Stimulated activated CD4-positive, alpha-beta T cell treated with anti-CD3 and anti-CD28 coated beads, Interleukin-4, amount 100 ng/mL, for 24 hours (primary cell): ENCODE measurements at regions not wholly inside any gene's neighbourhood (a gene's known extent, or its start where the extent isn't known, plus 50 kb on each side); places are given as distances from the start of the nearest gene placed in this dataset.
"Not testable (repeated sequence)": the region's sequence is repeated elsewhere in the genome, so short reads cannot be mapped to it uniquely, and the experiment has no call there.

Experiments
- DNase-seq: peaks from one replicate; pipeline ENCODE4 v3.0.0-alpha.2; 2020

DNA sequence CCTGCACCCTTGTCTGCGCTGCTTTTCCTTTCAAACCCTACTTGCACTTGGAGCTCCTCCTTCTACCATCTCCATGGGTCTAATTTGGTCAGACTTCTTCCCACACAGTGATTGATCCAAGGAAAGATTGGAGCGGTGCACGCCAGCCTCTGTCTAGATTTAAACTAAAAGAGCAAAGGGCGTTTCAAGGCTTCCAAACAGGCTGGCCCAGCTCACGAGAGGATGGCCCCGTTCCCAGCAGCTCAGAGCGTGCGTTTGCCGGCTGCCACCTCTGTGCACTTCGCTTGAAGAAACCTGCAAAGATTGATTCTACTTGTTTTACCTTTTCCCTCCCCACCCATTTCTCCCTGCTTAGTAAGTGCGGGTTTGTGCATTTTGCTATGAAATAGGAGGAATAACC lies 78.8 kb upstream of the ALKAL2 start:
- no peak for DNase-seq

DNA sequence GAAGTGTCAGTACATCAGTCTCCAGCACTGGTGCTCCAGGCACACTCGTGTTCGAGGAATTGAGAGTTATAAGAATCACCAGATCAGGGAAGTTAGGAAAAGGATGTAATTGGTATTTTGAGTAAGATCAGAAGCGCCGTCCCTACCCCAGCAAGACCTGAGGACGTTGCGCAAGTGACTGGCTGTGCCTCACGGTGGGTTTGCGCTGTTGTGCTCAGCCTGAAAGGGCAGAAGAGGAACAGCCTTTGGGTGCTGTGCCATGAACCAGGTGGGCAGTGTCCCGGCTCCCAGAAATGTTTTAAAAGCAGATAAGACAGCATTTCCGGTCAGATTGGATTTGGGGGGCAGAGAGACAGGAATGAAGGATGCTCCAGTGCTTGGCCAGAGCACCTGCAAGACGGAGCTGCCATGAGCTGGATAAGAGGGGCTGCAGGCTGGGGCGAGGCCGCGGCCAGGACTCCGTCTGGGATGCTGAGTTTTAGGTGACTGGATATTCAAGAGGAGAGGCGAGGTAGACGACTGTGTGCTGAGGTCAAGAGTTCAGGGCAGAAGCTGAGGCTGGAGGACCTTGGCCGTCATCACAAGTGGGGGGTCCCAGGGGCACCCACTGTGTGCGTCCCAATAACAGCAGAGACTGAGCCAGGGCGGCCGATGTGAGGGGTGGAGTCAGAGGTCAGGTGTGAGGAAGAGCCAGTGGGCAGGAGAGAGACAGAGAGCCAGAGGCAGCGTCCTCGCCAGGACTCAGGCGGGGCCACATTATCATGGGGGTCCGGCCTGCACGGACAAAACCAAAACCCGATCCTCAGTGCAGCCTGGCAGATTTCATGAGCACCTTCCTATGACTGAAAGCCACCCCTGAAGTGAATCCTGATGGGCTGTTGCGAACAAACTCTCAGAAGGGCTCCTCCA lies 77.7 kb upstream of the ALKAL2 start:
- DNase-seq, result no peak

DNA sequence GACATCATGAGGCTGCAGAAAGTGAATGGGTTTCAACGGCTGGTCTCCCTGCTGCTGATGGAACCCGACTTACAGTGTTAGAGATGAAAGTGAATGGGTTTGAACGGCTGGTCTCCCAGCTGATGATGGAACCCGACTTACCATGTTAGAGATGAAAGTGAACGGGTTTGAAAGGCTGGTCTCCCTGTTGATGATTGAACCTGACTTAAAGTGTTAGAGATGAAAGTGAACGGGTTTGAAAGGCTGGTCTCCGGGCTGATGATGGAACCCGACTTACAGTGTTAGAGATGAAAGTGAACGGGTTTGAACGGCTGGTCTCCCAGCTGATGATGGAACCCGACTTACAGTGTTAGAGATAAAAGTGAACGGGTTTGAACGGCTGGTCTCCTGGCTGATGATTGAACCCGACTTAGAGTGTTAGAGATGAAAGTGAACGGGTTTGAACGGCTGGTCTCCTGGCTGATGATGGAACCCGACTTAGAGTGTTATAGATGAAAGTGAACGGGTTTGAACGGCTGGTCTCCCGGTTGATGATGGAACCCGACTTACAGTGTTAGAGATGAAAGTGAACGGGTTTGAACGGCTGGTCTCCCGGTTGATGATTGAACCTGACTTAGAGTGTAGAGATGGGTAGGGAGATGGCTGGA lies 76.1 kb upstream of the ALKAL2 start:
- DNase-seq, result no peak

DNA sequence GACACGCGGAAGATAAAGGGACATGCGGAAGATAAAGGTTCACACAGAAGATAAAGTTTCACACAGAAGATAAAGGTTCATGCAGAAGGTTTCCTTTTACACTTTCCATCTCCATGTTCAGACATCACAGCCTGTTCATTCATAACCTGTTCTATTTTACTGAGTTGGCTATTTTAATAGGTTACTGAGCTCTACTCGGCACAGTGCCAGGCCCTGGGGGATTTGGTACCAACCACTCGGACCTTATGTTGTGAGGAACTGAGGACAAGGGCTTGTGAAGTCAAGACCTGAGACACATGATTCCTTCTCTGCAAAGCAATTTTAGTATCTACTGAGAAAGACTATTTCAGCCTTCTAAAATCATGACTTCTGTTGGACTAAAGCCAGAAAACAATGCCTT lies 75.0 kb upstream of the ALKAL2 start:
- DNase-seq, result no peak

DNA sequence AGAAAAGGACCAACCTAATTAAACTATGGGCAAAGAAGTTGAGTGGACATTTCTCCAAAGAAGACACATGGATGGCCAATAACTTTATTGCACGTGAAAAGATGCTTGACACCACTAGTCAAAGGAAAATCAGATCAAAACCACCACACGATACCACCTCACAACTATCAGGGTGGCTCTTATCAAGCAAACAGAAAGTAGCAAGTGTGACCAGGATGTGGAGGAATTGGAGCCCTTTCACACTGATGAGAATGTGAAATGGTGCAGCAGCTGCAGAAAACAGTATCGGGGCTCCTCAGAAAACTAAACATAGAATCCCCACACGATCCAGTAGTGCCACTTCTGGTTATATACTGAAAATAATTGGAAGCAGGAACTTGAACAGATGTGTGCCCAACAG lies 72.2 kb upstream of the ALKAL2 start:
- no peak for DNase-seq

DNA sequence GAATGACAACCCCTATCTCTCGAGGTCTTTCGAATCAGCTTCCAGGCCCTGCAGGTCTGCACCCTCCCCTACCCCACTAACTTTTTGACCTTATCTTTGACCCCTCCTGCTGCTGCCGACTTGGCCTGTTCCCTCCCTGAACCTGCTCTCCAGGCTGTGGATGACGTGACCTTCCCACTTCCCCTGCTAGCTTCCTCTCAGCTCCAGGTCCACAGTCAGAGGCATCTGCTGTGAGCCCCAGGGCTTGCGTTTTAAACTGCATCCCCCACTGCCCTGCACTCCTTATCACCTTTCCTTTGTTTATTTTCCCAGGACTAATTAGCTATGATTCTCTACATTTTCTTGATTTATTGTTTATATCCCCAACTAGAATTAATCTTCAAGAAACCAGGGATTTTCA lies 71.2 kb upstream of the ALKAL2 start:
- no peak for DNase-seq

DNA sequence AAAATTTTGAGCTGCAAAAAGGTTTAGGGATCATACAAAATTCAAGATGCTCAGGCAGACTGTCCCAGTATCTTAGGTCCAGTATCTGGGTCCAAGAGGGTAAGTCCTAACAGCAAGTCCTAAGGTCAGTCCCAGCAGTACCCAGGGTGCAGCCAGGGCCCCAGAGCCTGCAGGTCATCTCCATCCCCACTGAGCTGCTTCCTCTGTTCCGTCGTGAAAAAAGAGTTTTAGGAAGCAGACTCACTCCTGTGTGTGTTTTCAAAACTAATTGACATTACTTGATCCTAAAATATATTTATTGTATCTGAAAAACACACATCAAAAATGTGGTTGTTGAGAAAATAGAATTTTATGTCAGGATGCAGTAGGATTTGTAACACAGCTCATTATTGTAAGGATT lies 69.9 kb upstream of the ALKAL2 start:
- DNase-seq, result no peak

DNA sequence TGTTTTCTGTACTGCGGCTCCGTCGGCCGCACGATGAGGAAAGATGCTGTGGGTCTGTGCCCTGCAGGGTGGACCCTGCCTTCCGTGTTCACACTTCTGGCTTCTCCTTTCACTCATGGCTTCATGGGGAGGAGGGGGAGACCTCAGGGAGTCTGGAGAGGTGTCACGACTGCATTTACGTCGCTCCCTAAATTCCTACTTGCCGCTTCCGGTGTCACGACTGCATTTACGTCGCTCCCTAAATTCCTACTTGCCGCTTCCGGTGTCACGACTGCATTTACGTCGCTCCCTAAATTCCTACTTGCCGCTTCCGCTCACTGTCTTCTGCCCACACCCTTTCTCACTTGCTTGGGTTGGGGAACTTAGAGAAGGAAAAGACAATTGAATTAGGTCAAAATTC lies 68.4 kb upstream of the ALKAL2 start:
- DNase-seq, result not testable (repeated sequence)

DNA sequence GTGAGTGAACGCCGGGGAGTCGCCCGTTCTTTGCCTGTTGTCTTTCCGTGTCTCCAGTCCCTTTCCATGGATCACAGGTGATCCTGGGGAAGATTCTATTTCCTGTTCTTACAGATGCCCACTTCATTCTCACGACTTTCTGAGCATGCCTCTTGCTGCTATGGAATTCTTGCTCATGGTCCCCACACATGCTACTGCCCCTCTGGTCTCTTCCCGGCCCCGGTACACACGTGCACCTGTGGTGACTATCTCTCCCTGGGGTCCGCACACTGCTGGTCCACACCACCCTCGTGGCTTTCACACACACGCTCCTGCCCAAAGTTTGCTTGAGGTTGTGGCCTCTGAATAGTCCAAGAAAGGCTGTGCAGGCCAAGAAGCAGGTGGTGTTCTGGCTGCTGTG lies 67.9 kb upstream of the ALKAL2 start:
- DNase-seq, result no peak

DNA sequence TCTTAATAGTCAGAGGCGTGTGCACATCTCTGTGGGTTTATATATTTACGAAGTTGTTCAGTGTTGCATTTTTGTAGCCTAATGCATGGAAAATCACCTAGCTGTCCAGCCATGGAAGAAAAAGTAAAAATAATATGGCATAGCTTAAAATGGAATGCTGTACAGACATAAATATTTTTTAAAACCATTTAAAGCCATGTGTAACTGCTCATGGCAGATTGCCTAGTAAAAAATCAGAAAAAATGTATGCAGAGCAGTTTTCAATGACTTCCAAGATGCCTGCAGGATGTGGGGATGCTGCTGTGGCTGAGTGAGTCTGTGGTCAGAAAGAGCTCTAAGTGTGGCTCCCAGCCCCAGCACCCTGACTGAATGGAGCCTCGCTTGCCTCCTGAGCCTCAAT lies 64.8 kb upstream of the ALKAL2 start:
- DNase-seq, result no peak

DNA sequence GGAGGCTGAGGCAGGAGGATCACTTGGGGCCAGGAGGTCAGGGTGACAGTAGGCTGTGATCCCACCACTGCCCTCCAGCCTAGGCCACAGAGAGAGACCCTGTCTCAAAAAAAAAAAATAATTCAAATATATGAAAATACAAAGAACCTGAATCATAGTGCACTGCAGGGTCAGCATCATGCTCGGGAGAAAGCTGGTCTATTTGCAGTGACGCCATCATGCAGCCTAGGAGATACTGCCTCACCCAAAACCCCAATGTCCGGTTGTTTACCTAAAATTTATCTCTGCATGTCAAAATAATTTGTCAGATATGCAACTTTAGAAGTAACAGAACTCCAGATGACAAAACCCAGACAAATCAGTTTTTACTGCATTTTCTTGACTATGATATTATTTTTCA lies 61.5 kb upstream of the ALKAL2 start:
- no peak for DNase-seq

DNA sequence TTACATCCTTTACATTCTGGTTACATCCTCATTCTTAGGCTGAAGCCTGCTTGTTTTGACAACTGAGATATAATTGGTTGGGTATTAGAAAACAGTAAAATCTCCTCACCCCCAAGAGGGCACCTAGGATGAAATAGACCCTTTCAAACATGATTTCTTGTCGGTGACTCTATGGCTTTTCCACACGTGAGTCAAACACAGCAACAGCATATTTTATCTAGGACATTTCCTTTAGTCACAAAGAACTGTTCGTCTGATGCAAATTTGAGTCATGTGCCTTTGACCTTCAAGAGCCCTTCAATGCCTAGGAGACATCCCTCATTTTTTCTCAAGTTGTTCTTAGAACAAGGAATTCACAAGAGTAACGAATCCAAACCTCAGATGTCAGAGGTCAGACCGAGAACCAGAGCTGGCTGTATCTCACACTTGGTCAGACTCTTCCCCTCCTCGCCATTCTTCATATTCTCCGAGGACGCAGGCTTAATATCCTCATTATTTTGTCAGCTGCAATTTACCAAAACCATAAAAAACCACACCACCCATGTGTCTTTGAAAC lies 60.5 kb upstream of the ALKAL2 start:
- no peak for DNase-seq

DNA sequence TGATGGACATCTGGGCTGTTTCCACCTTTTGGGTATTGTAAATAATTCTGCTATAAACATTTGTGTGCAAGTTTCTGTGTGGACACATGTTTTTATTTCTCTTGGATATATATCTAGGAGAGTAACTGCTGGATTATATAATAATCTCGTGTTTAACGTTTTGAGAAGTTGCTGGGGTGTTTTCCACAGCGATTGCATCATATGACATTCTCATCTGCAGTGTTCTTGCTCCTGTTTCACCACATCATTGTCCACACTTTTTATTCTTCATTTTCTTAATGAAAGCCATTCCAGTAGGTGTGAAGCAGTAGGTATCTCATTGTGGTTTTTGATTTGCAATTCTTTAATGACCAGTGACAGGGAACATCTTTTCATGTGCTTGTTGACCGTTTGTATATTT lies 56.9 kb upstream of the ALKAL2 start:
- no peak for DNase-seq

DNA sequence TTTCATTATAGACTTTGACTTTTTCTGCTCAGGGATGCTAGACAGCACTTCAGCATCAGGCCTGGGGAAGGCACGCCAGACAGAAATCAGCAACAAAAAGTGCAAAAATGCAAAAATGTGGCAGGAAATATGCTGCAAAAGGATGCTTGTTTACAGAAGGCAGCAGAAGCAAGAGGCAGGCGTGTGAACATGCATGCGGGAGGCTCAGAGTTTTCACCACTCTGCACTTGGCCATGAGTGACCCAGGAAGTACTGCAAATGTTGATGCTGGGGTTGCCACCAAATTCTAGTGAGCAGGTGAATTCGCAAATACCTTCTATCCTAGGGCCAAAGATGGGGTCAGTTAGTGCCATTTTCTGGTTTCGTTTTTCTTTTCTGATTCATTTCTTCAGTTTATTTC lies 55.5 kb upstream of the ALKAL2 start:
- no peak for DNase-seq

DNA sequence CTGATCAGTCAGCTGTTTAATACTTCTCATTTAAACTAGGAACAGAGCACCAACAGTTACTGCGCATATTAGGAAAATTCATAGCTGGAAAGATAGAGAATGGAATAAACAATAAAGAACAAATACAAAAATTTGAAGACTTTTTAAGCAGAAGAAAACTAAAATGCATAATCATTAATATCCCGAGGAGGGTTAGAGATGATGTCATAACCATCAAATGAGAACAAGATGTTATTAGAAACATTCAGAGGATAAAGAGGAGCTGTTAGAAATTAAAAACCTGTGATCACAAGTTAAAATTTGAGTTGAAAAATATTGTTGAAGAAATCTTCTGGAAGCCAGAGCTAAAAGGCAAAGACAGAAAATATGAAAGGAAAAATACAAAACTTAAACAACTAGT lies 54.0 kb upstream of the ALKAL2 start:
- DNase-seq, result no peak

DNA sequence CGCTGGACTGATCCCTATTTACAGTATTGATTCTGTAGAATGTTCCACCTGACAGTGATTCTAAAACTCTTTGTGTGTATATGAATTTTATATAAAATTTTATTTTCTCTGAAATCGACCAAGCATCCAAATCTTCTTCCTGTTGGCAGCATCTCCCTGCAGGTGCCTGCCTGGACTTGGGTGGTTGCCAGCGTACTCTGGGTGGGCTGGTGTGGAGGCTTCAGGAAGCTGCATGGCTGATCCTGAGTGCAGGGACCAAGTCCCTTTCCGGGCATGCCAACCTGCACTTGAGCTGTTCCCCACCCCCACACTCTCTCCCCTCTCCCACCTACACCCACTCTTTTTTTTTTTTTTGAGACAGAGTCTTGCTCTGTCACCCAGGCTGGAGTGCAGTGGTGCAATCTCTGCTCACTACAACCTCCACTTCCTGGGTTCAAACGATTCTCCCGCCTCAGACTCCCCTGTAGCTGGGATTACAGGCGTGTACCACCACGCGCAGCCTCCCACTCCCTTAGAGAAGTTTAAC lies 53.2 kb upstream of the ALKAL2 start:
- no peak for DNase-seq
